ENCODE measurements at regions not wholly inside any gene's neighbourhood (a gene's known extent, or its start where the extent isn't known, plus 50 kb on each side); places are given as distances from the start of the nearest gene placed in this dataset.

DNA sequence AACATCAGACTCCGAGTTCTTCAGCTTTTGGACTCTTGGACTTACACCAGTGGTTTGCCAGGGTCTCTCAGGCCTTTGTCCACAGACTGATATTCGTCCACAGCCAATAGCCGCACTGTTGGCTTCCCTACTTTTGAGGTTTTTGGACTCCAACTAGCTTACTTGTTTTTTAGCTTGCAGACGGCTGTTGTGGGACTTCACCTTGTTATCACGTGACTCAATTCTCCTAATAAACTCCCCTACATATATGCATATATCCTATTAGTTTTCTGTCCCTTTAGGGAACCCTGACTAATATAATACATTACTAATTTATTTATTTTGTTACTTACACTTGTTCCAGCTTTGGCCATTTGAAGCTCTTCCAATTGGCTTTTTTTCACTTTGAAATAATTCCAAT, 311.3 kb downstream of the BMP2 start:
- no peak for DNase-seq

GRCh38 chr20:7080472-7080871, 313.0 kb downstream of the BMP2 start:
- DNase-seq = no peak

GRCh38 chr20:7085467-7085866, 318.0 kb downstream of the BMP2 start:
- DNase-seq = no peak

- no peak for DNase-seq
These were observed 320.3 kb downstream of the BMP2 start for GRCh38 chr20:7087803-7088202.

DNA sequence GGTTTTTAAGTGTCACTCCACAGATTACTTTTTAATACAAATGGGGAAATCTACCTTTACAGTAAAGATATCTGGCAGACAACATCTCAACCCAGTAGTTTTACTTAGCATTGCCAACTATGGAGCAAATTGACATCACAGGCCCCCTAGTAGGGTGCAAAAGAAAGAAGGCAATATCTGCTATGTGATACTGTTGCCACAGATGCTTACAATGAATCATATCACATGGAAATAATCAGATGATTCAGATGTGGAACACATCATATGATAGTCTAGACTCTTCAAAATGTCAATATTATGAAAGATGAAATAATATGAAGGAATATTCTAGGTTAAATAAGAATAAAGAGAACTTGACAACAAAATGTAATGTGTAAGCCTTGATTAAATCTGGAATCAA, 322.5 kb downstream of the BMP2 start:
- DNase-seq = no peak

- DNase-seq = no peak
These were observed 323.3 kb downstream of the BMP2 start for GRCh38 chr20:7090811-7091210.

GRCh38 chr20:7091655-7092054, 324.2 kb downstream of the BMP2 start:
- no peak for DNase-seq

GRCh38 chr20:7094438-7094997, 327.0 kb downstream of the BMP2 start:
- peak in 19 of 51 donors; percentile 0 to 48 (median 4) for DNase-seq

DNA sequence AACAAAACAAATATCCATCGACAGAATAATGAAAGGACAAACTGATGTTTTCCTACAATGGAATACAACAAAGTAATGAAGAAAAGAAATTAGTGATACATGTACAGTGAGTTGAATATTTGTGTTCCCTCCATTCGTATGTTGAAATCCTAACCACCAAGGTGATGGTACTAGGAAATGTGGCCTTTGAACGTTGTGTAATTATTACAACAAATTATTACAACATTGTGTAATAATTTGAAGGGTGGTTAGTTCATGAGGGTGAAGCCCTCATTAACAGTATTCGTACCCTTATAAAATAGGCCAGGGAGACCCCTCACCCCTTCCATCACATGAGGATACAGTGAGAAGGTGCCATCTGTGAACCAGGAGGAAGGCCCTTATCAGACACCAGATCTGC, 339.4 kb downstream of the BMP2 start:
- no peak for DNase-seq

DNA sequence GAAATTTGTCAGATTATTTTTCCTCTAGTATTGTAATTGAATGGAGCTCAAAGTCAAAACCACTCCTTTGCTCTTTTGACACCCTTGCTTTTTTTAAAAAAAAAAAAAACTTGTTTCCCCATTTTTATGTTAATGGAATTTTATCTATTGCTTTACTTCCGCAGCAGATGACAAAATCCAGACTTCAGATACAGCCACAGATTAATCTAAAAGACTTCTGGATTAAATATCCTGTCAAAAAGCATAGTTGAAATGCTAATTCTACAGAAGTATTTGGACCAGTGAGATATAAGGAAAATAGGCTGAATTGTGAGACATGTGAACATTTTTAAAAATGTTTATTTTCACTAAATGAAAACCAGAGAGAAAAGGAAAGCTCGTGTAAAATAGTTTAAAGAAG, 341.4 kb downstream of the BMP2 start:
- no peak for DNase-seq

GRCh38 chr20:7113577-7114466, 346.3 kb downstream of the BMP2 start:
- peak in 26 of 51 donors; percentile 1 to 51 (median 10) for DNase-seq

DNA sequence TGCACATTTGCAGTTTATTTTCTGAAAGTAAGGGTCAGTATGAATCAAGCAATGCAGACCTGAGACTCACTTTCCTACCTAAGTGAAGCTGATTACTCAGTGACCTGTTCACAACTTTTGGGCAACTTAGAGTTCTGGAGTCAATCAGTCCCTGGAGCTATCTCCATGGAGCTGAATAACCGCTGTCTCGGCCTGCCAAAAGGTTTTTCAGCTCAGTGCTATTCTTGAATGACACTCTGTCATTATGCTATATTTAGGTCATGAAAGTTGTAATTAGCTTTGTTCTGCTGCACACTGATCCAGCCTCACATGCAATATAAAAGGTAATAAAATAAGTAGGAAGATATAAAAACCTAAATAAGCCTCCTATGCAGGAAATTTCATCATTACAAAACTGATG, 356.0 kb downstream of the BMP2 start:
- DNase-seq = no peak

DNA sequence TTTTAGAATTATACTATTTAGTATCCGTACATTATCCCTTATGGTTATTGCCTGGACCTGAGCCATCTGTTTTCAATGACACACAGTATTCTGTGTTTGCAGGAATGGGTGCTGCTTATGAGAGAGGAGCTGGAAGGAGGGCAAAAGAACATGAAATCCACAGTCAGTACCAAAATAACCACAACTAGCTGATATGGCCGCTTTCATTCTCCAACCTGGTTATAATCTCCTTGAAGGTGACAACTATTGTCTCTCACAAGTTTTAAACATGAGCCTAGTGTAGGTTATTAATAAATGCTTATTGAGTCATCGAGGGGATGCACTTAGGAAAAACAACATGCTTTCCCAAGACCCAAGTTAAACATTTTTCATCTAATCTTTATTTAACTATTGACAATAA, 356.6 kb downstream of the BMP2 start:
- no peak for DNase-seq

- DNase-seq = no peak
These were observed 369.4 kb downstream of the BMP2 start for GRCh38 chr20:7136886-7137285.

GRCh38 chr20:7137395-7138151, 370.1 kb downstream of the BMP2 start:
- DNase-seq = no peak

GRCh38 chr20:7144464-7144863, 377.0 kb downstream of the BMP2 start:
- DNase-seq = no peak

DNA sequence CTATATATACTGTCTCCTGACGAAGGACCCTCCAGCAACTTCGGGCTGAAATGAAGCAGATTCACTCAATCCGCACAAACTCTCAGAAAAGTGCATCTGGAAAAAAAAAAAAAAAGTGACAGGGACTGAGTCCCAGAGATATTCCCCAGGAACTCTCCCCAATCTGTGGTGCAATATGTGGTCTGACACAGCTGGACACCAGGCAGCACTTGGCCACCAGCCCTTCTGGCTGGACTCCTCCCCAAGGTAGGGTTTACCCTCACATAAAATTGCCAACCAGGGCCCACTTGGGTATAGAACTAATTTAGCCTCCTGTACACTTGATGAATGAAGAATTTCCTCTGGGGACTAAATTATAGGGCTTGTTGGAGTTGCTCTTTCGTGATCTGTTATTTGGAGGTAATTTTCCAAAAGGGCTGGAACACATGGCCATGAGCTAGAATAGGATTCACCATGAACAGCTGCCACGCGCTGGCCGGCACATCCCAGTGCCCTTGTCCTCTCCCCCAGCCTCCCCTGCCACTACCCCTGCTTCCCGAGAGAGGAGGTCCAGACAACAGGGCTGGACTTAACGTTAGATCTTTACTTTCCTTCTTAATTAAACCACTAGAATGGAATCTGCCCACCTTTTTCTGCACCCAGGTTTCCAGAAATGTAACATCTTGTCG, 379.2 kb downstream of the BMP2 start:
- no peak for DNase-seq

DNA sequence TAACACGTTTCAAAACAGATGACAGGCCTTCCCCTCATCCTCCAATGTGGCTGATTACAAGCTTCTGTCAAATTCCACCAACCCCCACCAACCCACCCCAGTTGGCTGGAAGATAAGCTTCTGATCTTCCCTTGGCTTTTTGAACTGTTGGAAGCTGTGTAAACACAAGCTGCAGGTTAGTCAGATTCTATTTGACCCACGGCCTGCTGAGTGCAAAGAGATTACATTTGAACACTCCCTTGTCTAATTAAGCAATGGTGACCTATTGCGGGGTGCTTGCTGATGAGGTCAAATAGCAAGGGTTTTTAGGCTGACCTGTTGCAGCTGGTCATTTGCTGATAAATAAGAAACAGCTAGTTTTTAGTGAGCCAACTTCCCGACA, 379.7 kb downstream of the BMP2 start:
- no peak for DNase-seq

DNA sequence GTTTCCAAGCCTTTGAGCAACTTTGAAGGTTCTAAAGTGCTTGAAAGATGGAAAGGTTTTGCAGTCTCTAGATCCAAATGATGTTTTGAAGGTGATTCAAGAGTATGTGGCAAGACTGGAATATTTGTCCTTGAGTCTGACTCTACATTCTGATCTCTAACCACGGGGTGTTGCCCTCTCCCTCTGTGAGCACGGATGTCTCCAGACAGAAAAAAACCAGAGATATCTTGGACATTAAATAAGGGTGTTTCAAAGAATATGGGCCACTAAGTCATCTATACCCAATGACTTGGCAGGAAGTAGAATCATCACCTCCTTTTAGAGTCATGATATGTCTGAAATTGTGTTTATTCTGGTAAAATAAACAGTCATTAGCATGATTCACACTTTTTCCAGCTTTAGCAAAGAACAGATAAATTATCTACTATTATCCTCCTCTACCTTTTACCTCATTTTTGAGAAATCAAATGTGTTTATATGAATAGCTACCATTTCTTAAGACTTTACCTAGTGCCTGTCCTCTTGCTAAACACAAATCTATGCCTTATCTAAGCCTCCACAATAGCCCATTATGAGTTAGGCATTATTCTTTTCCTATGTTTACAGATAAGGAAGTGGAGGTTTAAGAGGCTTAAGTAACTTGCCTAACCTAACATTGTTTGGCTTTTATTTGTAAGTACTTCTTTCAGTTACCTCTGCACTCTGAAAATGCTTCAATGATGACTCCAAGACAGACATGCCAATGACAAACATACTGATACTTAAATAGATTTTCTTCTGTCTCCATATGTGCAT, 384.4 kb downstream of the BMP2 start:
- DNase-seq = no peak

GRCh38 chr20:7155282-7155681, 387.8 kb downstream of the BMP2 start:
- DNase-seq = no peak

- DNase-seq = no peak
These were observed 388.3 kb downstream of the BMP2 start for GRCh38 chr20:7155794-7156193.
